Tibial nerve (tissue), 3 donors: ENCODE measurements at regions not wholly inside any gene's neighbourhood (a gene's known extent, or its start where the extent isn't known, plus 50 kb on each side); places are given as distances from the start of the nearest gene placed in this dataset.
"Not testable (repeated sequence)": the region's sequence is repeated elsewhere in the genome, so short reads cannot be mapped to it uniquely, and the experiment has no call there.

ENCODE experiments used
- CTCF ChIP-seq, 5 experiments: fragments of 200-600 bp in 3 of 5; fragments of 450-650 bp in 2 of 5; sonication (generic) in 3 of 5; IDR thresholded peaks; one replicate each; pipeline ENCODE4 v1.5.1; 2016 to 2019; ENCODE audit warnings: antibody characterized with exemption in 5 of 5, mild to moderate bottlenecking in 3 of 5, moderate library complexity in 2 of 5
- POLR2A ChIP-seq, 2 donors: fragments of 450-650 bp; IDR thresholded peaks; one replicate each; pipeline ENCODE4 v1.6.1; 2017; ENCODE audit warnings: antibody characterized with exemption in 2 of 2, mild to moderate bottlenecking in 2 of 2, moderate library complexity in 2 of 2

GRCh38 chr15:30489237-30489636 lies 62.6 kb upstream of the GOLGA8Q start:
- TF ChIP-seq CTCF, POLR2A (IDR thresholded peaks at IDR 0.05): not testable (repeated sequence)
